ENCODE measurements at regions not wholly inside any gene's neighbourhood (a gene's known extent, or its start where the extent isn't known, plus 50 kb on each side); places are given as distances from the start of the nearest gene placed in this dataset.

DNA sequence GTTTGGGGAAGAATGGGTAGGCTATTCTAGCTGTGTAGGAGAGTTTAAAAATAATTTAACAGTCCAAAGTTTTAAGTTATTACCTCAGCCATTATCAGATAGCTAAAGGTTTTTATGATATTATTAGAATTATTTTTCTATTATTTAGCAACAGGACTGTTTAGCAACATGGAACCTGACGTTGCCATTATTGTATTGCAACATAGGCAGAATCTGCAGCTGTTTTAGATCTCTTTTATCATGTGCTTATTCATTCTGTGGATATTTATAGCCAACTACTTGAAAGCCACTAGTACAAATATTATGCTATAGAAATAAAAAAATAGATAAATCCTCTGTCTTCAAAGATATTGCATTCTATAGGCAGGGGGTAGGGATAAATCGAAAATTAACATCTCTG, 382.0 kb upstream of the TRAM1L1 start:
- Histone ChIP-seq H2AFZ (no peak overlapping the region), H3K9me3 (ENCODE audit: insufficient read depth, low read depth) (no peaks in the 10 kb centered on the region), H3K27me3 (ENCODE audit: insufficient read depth, low read depth) (no peaks in the 10 kb centered on the region), H3F3A (ENCODE audit: insufficient read depth, low read depth) (no peaks in the 10 kb centered on the region), H3K9me2 (ENCODE audit: insufficient read depth) (no peaks in the 10 kb centered on the region), H3K27ac (no peak overlapping the region), H3K4me3 (no peak overlapping the region), H3K4me1 (replicated peaks; ENCODE audit: insufficient read depth) (no peaks in the 10 kb centered on the region), H3K79me2 (ENCODE audit: low read depth) (no peaks in the 10 kb centered on the region), H3K36me3 (ENCODE audit: low read depth) (no peaks in the 10 kb centered on the region), H3K4me2 (no peak overlapping the region), H4K20me1 (ENCODE audit: insufficient read depth) (no peaks in the 10 kb centered on the region)
- TF ChIP-seq CTCF (conservative IDR thresholded peaks at IDR 0.05) (no peak), EZH2 (IDR thresholded peaks at IDR 0.05; ENCODE audit: low read depth) (no peak)
- BruUV-seq (replicated peaks), result no TSS peak
- ChIA-PET POLR2A (ENCODE audit: unreplicated experiment) (no interaction called here), CTCF (no interaction called here)
- no peak for DNase-seq
- intact Hi-C loops (cut with micrococcal nuclease; ENCODE audit: unreplicated experiment), result no loop called here

- H3K4me3 ChIP-seq, result no peak overlapping the region
- H2AFZ ChIP-seq, result no peak overlapping the region
- BruUV-seq (replicated peaks), result no TSS peak
- H3K9me3 ChIP-seq (ENCODE audit: insufficient read depth, low read depth), result no peaks in the 10 kb centered on the region
- H3K4me1 ChIP-seq (replicated peaks; ENCODE audit: insufficient read depth), result no peaks in the 10 kb centered on the region
- POLR2A ChIA-PET (ENCODE audit: unreplicated experiment), result no interaction called here
- no peaks in the 10 kb centered on the region for H4K20me1 ChIP-seq (ENCODE audit: insufficient read depth)
- CTCF ChIA-PET, result no interaction called here
- no peak overlapping the region for H3K27ac ChIP-seq
- intact Hi-C loops (cut with micrococcal nuclease; ENCODE audit: unreplicated experiment), result no loop called here
- no peak overlapping the region for H3K4me2 ChIP-seq
- H3F3A ChIP-seq (ENCODE audit: insufficient read depth, low read depth), result no peaks in the 10 kb centered on the region
- no peaks in the 10 kb centered on the region for H3K9me2 ChIP-seq (ENCODE audit: insufficient read depth)
- no peak for DNase-seq
- no peaks in the 10 kb centered on the region for H3K79me2 ChIP-seq (ENCODE audit: low read depth)
- no peaks in the 10 kb centered on the region for H3K27me3 ChIP-seq (ENCODE audit: insufficient read depth, low read depth)
- TF ChIP-seq CTCF (conservative IDR thresholded peaks at IDR 0.05), result no peak
- no peak for TF ChIP-seq EZH2 (IDR thresholded peaks at IDR 0.05; ENCODE audit: low read depth)
- H3K36me3 ChIP-seq (ENCODE audit: low read depth), result no peaks in the 10 kb centered on the region
Observed at GRCh38 chr4:117474987-117475386, 389.6 kb upstream of the TRAM1L1 start.

GRCh38 chr4:117477925-117478324, 392.5 kb upstream of the TRAM1L1 start:
- ChIA-PET POLR2A (ENCODE audit: unreplicated experiment) (no interaction called here), CTCF (no interaction called here)
- Histone ChIP-seq H3K4me2 (no peak overlapping the region), H3K9me3 (ENCODE audit: insufficient read depth, low read depth) (no peaks in the 10 kb centered on the region), H3K4me1 (replicated peaks; ENCODE audit: insufficient read depth) (no peaks in the 10 kb centered on the region), H3K36me3 (ENCODE audit: low read depth) (no peaks in the 10 kb centered on the region), H2AFZ (no peak overlapping the region), H3F3A (ENCODE audit: insufficient read depth, low read depth) (no peaks in the 10 kb centered on the region), H3K4me3 (no peak overlapping the region), H3K9me2 (ENCODE audit: insufficient read depth) (no peaks in the 10 kb centered on the region), H3K79me2 (ENCODE audit: low read depth) (no peaks in the 10 kb centered on the region), H3K27ac (no peak overlapping the region), H4K20me1 (ENCODE audit: insufficient read depth) (no peaks in the 10 kb centered on the region), H3K27me3 (ENCODE audit: insufficient read depth, low read depth) (no peaks in the 10 kb centered on the region)
- intact Hi-C loops (cut with micrococcal nuclease; ENCODE audit: unreplicated experiment), result no loop called here
- TF ChIP-seq CTCF (conservative IDR thresholded peaks at IDR 0.05) (no peak), EZH2 (IDR thresholded peaks at IDR 0.05; ENCODE audit: low read depth) (no peak)
- no peak for DNase-seq
- BruUV-seq (replicated peaks), result no TSS peak

Measured in PC-9 (cell line).